ENCODE measurements at regions not wholly inside any gene's neighbourhood (a gene's known extent, or its start where the extent isn't known, plus 50 kb on each side); places are given as distances from the start of the nearest gene placed in this dataset.

DNA sequence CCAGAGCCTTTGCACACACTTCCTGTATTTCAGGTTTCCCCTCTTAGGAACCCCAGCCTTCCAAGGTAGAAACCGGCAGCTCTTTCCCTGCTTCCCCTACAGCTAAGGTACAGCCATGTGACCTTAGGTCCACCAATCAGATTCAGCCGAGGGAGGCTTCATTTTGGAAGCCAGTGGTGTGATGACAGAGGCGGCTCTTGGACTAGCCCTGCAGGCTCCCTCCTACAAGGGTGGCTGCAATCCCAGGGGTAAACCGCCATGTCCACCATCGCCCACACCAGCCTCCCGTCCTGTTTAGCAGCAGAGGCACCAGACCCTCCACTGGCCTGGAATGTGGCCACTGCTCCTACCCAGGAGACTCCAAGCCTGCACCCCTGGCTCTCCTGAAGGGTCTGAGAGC, 65.6 kb downstream of the SERPINA3 start:
- intact Hi-C loops (cut with DNase I, micrococcal nuclease): no loop called here

DNA sequence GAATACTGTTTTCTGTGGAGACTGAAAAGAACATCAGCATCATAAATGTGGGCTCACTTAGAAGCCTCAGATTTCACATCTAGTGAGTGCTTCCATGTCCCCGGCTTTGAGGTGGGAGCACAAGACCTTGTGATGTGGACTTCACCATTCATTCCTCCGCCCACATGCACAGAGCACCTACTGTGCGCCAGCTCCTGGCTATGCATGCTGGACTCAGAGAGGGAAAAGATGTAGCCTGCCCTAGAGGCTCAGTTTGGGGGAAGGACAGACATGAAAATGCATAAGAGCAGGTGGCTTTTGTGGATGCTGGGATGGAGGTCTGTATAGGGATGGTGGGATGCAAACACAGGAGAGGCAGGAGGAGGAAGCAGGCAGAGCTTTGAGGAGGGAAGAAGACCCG, 65.0 kb downstream of the SERPINA3 start:
- intact Hi-C loops (cut with DNase I, micrococcal nuclease): no loop called here
- Mint-ChIP-seq H3K4me1 (ENCODE audit: low read depth) (no peaks in the 10 kb centered on the region), H3K36me3 (ENCODE audit: low read depth) (no peaks in the 10 kb centered on the region), H3K4me3 (no peak overlapping the region), H3K27me3 (peaks cover 33% of the 10 kb centered on the region), H3K27ac (no peak overlapping the region), H3K9me3 (no peaks in the 10 kb centered on the region)
- Histone ChIP-seq H3K4me3 (ENCODE audit: low read length) (no peak overlapping the region), H3K27ac (ENCODE audit: low read depth in 1 of 2, low read length in 2 of 2) (no peak overlapping the region), H3K27me3 (ENCODE audit: control insufficient read depth in 1 of 2, insufficient read depth in 2 of 2, low read length in 2 of 2) (peaks cover 0 to 4% of the 10 kb centered on the region in 2 experiments), H3K36me3 (ENCODE audit: insufficient read depth, low read length) (no peaks in the 10 kb centered on the region), H3K4me1 (ENCODE audit: insufficient read depth, low read length) (no peaks in the 10 kb centered on the region), H3K9me3 (ENCODE audit: control insufficient read depth in 1 of 2, insufficient read depth in 1 of 2, low read length in 2 of 2) (peaks cover 0 to 4% of the 10 kb centered on the region in 2 experiments)
- ATAC-seq (ENCODE audit: poor library complexity) (no peak), DNase-seq (no peak)
- ChIA-PET POLR2A (no interaction called here), CTCF (no interaction called here)
- no peak for TF ChIP-seq CTCF (IDR thresholded peaks at IDR 0.05)

More for the DNA sequence above, 65.6 kb downstream of the SERPINA3 start:
- ATAC-seq (ENCODE audit: poor library complexity) (no peak), DNase-seq (no peak)
- ChIA-PET CTCF (no interaction called here), POLR2A (no interaction called here)
- Histone ChIP-seq H3K4me1 (ENCODE audit: insufficient read depth, low read length) (no peaks in the 10 kb centered on the region), H3K9me3 (ENCODE audit: control insufficient read depth in 1 of 2, insufficient read depth in 1 of 2, low read length in 2 of 2) (peaks cover 0 to 4% of the 10 kb centered on the region in 2 experiments), H3K36me3 (ENCODE audit: insufficient read depth, low read length) (no peaks in the 10 kb centered on the region), H3K4me3 (ENCODE audit: low read length) (no peak overlapping the region), H3K27me3 (ENCODE audit: control insufficient read depth in 1 of 2, insufficient read depth in 2 of 2, low read length in 2 of 2) (peaks cover 0 to 4% of the 10 kb centered on the region in 2 experiments), H3K27ac (ENCODE audit: low read depth in 1 of 2, low read length in 2 of 2) (no peak overlapping the region)
- Mint-ChIP-seq H3K27ac (no peak overlapping the region), H3K36me3 (ENCODE audit: low read depth) (no peaks in the 10 kb centered on the region), H3K27me3 (peaks cover 37% of the 10 kb centered on the region), H3K4me1 (ENCODE audit: low read depth) (no peaks in the 10 kb centered on the region), H3K9me3 (no peaks in the 10 kb centered on the region), H3K4me3 (no peak overlapping the region)
- TF ChIP-seq CTCF (IDR thresholded peaks at IDR 0.05): no peak

GRCh38 chr14:94676495-94677185, 64.4 kb downstream of the SERPINA3 start:
- no peak overlapping the region for H3K27ac ChIP-seq (ENCODE audit: low read depth in 1 of 2, low read length in 2 of 2)
- no peaks in the 10 kb centered on the region for H3K36me3 Mint-ChIP-seq (ENCODE audit: low read depth)
- no peaks in the 10 kb centered on the region for H3K4me1 Mint-ChIP-seq (ENCODE audit: low read depth)
- peaks cover 34% of the 10 kb centered on the region for H3K27me3 Mint-ChIP-seq
- peaks cover 0 to 4% of the 10 kb centered on the region in 2 experiments for H3K9me3 ChIP-seq (ENCODE audit: control insufficient read depth in 1 of 2, insufficient read depth in 1 of 2, low read length in 2 of 2)
- ChIA-PET POLR2A (no interaction called here), CTCF (no interaction called here)
- H3K36me3 ChIP-seq (ENCODE audit: insufficient read depth, low read length): no peaks in the 10 kb centered on the region
- no peaks in the 10 kb centered on the region for H3K4me1 ChIP-seq (ENCODE audit: insufficient read depth, low read length)
- H3K4me3 Mint-ChIP-seq: no peak overlapping the region
- H3K27me3 ChIP-seq (ENCODE audit: control insufficient read depth in 1 of 2, insufficient read depth in 2 of 2, low read length in 2 of 2): peaks cover 0 to 4% of the 10 kb centered on the region in 2 experiments
- DNase-seq: no peak
- H3K27ac Mint-ChIP-seq: no peak overlapping the region
- intact Hi-C loops (cut with DNase I, micrococcal nuclease): no loop called here
- no peak for TF ChIP-seq CTCF (IDR thresholded peaks at IDR 0.05)
- H3K4me3 ChIP-seq (ENCODE audit: low read length): no peak overlapping the region
- no peak for ATAC-seq (ENCODE audit: poor library complexity)
- H3K9me3 Mint-ChIP-seq: no peaks in the 10 kb centered on the region

All from CD4-positive, alpha-beta T cell (primary cell).